Endothelial cell of umbilical vein (primary cell): ENCODE measurements at regions not wholly inside any gene's neighbourhood (a gene's known extent, or its start where the extent isn't known, plus 50 kb on each side); places are given as distances from the start of the nearest gene placed in this dataset.

ENCODE experiments used
- CTCF ChIP-seq, 2 donors: IDR thresholded peaks; 1 replicate in 1 of 2; 2 replicates in 1 of 2; pipeline ENCODE4 v1.5.1; 2011; ENCODE audit warnings: low read length in 2 of 2, mild to moderate bottlenecking in 2 of 2, moderate library complexity in 2 of 2, control low read depth in 1 of 2, inconsistent platforms in 1 of 2, low read depth in 1 of 2; ENCODE audit not compliant: insufficient read depth in 1 of 2; ENCODE audit errors: extremely low read depth in 1 of 2
- FOS ChIP-seq: IDR thresholded peaks from 2 replicates; pipeline ENCODE4 v1.6.1; 2011; ENCODE audit warnings: mild to moderate bottlenecking, low read length, moderate library complexity, borderline replicate concordance; ENCODE audit not compliant: insufficient read depth
- MAX ChIP-seq: IDR thresholded peaks from 2 replicates; pipeline ENCODE4 v1.6.1; 2011; ENCODE audit not compliant: insufficient read depth, insufficient read length

GRCh38 chr3:154668187-154668586 is 238.2 kb upstream of the GPR149 start:
- no peak for TF ChIP-seq CTCF (IDR thresholded peaks at IDR 0.05; ENCODE audit: extremely low read depth in 1 of 2, insufficient read depth in 1 of 2, low read depth in 1 of 2, low read length in 2 of 2)
- TF ChIP-seq FOS: no peak
- TF ChIP-seq MAX: no peak
